ENCODE measurements at regions not wholly inside any gene's neighbourhood (a gene's known extent, or its start where the extent isn't known, plus 50 kb on each side); places are given as distances from the start of the nearest gene placed in this dataset.
"Not testable (repeated sequence)": the region's sequence is repeated elsewhere in the genome, so short reads cannot be mapped to it uniquely, and the experiment has no call there.

- no peak for FAIRE-seq
These were observed 81.2 kb upstream of the ATP2B1 start for GRCh38 chr12:89789862-89790261.

DNA sequence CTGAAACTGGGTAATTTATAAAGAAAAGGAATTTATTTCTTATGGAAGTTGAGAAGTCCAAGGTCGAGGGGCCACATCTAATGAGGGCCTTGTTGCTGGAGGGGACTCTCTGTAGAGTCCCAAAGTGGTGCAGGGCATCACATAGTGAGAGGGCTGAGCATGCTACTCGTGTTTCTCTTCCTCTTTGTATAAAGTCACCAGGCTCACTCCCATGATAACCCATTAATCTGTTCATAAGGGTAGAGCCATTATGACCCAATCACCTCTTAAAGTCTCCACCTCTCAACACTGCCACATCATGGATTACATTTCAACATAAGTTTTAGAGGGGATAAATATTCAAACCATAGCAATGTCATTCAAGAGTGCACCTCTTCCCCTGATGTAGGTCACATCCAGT lies 79.1 kb upstream of the ATP2B1 start:
- no peak for FAIRE-seq

GRCh38 chr12:89786177-89786810 lies 77.7 kb upstream of the ATP2B1 start:
- FAIRE-seq, result no peak

DNA sequence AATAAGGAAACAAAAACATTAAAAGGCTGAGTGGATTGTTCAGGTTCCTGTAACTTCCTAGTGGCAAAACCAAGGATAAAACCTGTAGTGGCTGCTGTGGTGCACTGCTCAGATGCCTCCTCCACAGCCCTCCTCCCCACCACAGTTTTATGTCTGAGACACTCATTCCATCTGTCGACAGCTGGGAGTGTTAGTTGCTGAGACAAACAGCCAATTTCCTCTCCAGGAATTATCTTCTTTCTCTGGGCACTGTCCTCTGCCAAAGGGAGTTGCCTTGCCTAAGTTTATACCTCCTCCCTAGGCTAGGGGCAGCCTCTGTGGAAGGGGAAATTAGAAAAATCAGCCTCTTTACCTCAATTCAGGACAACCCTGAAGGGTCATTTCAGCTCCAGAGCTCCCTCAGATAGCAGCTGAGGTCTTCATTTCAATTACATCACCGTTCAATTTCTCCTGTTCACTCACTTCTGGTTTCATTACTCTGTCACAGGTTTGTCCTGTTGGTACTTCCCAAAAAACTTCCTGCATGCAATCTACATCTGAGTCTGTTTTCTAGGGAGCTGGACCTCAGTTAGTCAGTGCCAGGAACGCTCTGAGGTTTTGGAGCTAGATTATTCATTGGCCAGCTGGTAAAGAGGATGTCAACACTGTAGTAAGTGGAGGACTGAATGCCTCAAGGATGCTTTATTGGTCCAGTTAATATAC lies 74.9 kb upstream of the ATP2B1 start:
- FAIRE-seq, result no peak

DNA sequence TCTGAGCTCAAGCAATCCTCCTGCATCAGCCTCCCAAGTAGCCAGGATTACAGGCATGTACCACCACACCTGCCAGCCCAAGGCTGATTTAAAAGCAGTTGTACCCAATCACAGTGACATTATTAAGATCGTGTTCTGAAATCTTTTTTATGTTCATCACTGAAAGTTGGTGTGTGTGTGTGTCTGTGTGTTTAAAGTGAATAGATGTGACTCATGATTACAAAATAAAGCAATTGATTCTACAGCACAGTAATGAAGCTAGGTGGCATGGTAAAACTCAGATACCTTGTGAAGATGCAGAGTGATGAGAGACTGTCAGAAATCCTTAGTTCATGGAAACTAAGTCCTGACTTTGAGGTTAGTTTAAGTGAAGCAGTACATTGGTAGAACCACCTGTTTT lies 74.2 kb upstream of the ATP2B1 start:
- FAIRE-seq, result no peak

DNA sequence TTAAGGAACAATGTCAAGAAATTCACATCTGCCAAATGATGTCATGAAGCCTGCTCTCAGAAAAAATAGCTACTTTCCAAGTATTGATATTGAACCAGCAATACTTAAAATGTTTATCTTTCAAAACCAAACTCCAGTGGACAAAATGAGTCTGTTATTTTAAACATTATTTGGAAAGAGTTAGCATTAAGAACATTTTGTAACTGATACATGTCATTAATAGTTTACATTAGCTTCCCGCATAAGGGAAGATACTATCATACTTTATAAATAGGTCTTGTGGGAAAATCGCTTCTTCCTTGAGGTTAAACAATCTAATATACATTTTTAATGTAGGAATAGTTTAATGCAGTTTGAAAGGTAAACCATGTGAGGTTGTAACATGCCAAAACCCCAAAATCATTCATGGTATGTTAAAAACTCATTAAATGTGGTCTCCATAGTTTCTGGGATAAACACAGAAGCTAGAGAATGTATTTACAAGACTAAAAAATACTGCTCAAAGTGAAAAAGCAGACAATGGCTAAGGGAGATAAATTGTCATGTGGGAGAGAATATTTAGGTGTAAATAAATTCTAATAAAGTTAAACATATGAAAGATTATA lies 73.4 kb upstream of the ATP2B1 start:
- no peak for FAIRE-seq

- FAIRE-seq, result no peak
These were observed 72.5 kb upstream of the ATP2B1 start for GRCh38 chr12:89781156-89781555.

GRCh38 chr12:89779090-89779489 lies 70.5 kb upstream of the ATP2B1 start:
- FAIRE-seq, result no peak

- no peak for FAIRE-seq
These were observed 69.2 kb upstream of the ATP2B1 start for GRCh38 chr12:89777733-89778379.

- no peak for FAIRE-seq
These were observed 67.3 kb upstream of the ATP2B1 start for GRCh38 chr12:89775986-89776365.

DNA sequence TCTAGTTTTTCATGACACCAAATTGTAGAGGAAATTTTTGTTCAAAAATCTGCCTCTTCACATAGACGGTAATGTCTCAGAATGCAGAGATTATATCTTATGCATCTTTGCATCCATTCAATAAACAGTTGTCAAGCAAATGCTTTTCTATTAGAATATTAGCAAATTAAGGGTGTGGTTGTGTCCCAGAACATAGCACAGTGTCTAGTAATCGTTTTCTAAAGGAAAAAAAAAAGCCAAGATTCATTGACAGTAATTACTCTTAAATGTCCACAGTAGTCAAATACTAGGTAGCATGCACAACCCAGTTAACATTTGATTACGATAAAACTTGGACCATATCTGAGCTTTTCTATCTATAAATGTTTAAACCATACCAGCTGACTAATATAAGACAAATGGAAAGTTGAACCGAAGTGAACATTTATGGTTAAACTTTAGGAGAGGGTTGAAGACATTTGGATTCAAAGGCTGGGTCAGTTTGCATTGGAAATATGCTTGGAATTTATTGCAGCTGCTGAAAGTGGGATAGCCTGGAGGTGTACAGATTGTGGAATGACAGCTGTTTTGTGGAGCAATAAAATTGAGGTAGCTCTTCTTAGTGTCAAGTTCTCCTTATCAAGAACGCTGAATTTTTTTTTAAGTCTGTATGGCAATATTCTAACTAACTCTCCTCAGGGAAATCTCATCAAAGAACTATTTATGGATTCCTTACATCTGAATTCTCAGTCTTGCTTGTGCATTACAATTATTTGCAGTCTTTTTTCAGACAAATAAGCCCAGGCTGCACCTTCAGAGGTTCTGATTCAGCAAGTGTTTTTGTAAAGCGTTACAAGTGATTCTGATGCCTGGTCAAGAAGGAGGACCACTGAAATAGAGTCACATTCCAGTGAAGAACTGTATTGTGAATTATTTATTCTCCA lies 66.7 kb upstream of the ATP2B1 start:
- no peak for FAIRE-seq

DNA sequence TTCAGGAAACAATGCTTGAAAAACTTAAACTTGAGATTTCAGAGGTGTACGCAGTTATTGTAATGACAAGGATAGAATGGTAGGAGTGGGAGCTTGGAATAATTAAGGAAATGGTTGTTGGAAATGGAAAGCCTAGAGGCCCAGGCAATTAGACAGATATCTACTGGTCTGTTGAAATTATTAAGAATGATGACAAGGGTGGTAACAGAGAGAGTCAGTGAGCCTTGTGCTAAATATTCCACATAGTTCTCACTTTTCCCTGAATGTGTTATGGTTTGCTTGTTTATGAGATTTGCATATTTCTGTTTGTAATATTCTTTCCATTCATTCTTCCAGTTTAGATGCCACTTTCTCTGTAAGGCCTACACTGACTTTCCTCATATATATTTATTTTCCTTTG lies 66.0 kb upstream of the ATP2B1 start:
- no peak for FAIRE-seq

DNA sequence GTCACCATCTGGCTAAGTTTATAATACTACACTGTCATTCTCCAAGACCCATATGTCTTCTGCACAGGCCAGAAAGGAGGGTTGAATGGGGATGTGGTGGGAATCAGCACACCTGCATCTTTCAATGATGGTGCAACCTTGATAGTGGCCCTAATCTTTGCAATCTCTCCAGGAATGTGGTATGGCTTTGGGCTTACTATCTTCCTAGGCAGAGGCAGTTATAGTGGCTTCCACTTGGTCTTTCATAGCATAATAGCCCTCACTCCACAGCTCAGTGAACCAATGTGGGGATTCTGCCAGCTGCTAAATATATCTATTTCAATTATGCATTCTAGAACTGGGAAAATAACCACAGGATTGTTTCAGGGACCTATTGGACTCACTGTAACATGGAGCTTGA lies 61.8 kb upstream of the ATP2B1 start:
- no peak for FAIRE-seq

- FAIRE-seq, result no peak
These were observed 60.8 kb upstream of the ATP2B1 start for GRCh38 chr12:89769483-89769818.

DNA sequence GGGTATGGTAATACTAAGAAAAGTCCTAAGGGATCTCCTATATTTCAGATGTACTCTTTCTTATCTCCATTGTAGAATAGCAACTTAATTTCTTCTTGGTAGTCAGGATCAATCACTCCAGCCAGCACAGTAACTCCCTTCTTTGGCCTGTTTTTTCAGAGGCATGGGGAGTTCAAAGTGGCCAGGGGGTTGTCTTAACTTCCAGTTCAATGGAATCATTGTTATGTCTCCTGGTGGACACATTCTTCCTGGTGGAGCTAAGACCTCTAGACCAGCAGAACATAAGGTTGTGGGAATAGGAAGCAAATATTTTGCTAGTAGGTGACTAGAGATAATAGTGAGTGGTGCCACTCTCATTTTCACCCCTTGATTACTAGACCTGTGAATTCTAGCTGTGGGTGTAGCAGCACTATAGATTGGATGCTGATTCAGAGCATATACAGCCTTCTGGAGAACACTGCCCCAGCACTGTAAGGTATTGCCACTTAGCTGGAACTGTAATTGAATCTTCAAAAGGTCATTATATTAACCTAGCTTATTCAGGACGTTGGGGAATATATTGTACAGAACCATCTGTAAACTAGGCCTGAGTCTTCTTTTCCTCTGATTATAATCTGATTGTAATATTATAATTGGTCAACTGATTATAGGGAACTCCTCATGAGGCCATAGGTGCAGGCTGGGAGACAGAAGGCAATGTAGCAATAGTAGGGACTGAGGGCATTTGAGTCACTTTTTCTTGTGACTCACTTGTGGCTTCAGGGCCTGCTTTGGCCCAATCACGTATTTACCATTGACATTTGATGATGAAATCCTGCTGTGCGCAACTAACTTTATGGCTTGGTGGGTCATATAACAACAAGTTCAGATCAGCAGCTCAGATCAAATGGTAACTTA lies 60.2 kb upstream of the ATP2B1 start:
- FAIRE-seq, result no peak

DNA sequence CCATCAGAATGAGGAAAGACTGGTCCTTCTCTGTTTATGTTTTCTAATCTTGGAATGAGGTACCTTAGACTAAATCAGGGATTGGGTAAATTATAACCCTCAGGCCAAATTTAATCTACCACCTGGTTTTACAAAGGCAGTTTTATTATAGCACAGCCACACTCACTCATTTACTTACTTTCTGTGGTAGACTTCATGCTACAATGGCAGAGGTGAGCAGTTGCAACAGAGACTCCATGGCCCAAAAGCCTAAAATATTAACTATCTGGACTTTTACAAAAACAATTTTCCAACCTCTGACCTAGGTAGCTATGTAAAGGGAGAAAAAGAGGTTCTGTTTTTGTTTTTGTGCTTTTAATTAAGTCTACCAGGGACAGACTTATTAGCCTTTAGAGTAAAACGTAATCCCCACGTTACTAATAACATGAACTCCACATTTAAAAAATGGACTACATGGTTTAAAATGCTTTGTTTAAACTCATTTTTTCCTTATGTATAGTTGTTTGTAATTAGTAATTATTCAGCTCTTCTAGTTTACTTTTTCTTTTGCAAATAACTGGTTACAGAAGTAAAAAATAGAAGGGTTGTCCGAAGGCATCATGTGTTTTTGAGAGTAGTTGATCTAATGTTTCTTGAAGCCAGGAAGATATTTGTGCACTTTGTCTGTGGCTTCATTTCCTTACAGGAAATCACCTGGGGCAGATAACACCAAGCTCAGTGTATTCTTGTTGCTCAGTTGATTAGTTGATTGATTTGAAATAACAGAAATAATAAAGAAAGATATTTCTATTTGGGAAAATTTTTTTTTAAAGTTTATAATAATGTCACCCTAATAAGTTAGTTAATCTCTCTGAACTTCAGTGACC lies 57.6 kb upstream of the ATP2B1 start:
- FAIRE-seq, result no peak

DNA sequence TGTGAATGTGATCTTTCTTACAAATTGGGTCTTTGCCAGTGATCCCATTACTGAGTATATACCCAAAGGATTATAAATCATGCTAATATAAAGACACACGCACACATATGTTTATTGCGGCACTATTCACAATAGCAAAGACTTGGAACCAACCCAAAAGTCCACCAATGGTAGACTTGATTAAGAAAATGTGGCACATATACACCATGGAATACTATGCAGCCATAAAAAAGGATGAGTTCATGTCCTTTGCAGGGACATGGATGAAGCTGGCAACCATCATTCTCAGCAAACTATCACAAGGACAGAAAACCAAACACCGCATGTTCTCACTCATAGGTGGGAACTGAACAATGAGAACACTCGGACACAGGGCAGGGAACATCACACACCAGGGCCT lies 55.5 kb upstream of the ATP2B1 start:
- FAIRE-seq, result not testable (repeated sequence)

GRCh38 chr12:89762498-89763170 lies 54.0 kb upstream of the ATP2B1 start:
- no peak for FAIRE-seq

GRCh38 chr12:89760783-89761182 lies 52.1 kb upstream of the ATP2B1 start:
- no peak for FAIRE-seq
